ENCODE measurements at regions not wholly inside any gene's neighbourhood (a gene's known extent, or its start where the extent isn't known, plus 50 kb on each side); places are given as distances from the start of the nearest gene placed in this dataset.

DNA sequence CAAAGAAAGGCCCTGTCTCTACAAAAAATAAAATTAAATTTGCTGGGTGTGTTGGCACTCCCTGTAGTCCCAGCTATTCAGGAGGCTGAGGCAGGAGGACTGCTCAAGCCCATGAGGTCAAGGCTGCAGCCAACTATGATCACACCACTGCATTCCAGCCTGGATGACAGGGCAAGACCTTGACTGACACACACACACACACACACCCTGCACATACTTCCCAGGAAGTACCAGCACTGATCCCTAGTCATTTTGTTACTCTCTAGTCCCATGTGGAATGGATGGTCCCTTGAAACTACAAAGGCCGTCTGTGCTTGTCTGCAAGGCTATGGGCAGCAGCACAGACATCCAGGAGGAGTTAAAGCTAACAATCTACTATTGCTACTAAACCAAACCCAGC lies 59.7 kb upstream of the CYP2D6 start:
- intact Hi-C loops (cut with micrococcal nuclease): no loop called here
- H3K36me3 Mint-ChIP-seq (ENCODE audit: low read depth): peaks cover 3% of the 10 kb centered on the region
- no peak overlapping the region for H3K4me3 Mint-ChIP-seq
- no peaks in the 10 kb centered on the region for H3K27me3 Mint-ChIP-seq
- no peaks in the 10 kb centered on the region for H3K9me3 Mint-ChIP-seq
- TF ChIP-seq, protein P1, sequence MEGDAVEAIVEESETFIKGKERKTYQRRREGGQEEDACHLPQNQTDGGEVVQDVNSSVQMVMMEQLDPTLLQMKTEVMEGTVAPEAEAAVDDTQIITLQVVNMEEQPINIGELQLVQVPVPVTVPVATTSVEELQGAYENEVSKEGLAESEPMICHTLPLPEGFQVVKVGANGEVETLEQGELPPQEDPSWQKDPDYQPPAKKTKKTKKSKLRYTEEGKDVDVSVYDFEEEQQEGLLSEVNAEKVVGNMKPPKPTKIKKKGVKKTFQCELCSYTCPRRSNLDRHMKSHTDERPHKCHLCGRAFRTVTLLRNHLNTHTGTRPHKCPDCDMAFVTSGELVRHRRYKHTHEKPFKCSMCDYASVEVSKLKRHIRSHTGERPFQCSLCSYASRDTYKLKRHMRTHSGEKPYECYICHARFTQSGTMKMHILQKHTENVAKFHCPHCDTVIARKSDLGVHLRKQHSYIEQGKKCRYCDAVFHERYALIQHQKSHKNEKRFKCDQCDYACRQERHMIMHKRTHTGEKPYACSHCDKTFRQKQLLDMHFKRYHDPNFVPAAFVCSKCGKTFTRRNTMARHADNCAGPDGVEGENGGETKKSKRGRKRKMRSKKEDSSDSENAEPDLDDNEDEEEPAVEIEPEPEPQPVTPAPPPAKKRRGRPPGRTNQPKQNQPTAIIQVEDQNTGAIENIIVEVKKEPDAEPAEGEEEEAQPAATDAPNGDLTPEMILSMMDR (IDR thresholded peaks at IDR 0.05): no peak
- ATAC-seq (no peak), DNase-seq (no peak)
- ChIA-PET CTCF (no interaction called here), POLR2A (interaction anchor here (0.6 kb wide), 1 partner anchor 135 kb away, joined by 3 read pairs; no protein-coding TSS in a partner anchor)
- H3K27ac Mint-ChIP-seq: no peak overlapping the region
- peaks cover 75% of the 10 kb centered on the region for H3K4me1 Mint-ChIP-seq (ENCODE audit: low read depth)

DNA sequence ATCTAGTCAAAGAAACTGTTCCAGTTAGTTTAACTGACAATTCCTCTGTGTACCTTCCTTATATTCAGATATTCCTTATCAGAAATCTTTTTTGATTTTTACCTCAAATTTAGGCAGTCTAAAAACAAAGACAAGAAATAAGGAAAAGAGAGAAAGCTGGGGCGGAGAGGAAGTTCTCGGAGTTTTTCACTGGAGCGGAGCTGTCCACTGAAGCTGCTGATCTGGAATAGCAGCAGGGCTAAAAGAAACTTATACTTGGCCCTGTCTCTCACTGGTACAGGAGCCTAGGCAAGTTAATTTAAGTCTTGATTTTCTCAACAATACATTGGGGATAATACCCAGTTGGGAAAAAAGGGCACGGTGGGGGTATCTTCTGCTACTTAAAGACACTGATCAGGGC lies 59.2 kb upstream of the CYP2D6 start:
- TF ChIP-seq, protein P1 (IDR thresholded peaks at IDR 0.05): no peak
- ATAC-seq: no peak
- intact Hi-C loops (cut with micrococcal nuclease): no loop called here
- no peaks in the 10 kb centered on the region for H3K27me3 Mint-ChIP-seq
- CTCF ChIA-PET: interaction anchor here (1.3 kb wide), 1 partner anchor 13 kb away, joined by 3 read pairs; no protein-coding TSS in a partner anchor
- no peak overlapping the region for H3K27ac Mint-ChIP-seq
- H3K4me3 Mint-ChIP-seq: no peak overlapping the region
- no peaks in the 10 kb centered on the region for H3K9me3 Mint-ChIP-seq
- no peak for DNase-seq
- H3K4me1 Mint-ChIP-seq (ENCODE audit: low read depth): peaks cover 75% of the 10 kb centered on the region
- peaks cover 3% of the 10 kb centered on the region for H3K36me3 Mint-ChIP-seq (ENCODE audit: low read depth)
- POLR2A ChIA-PET: interaction anchor here (0.6 kb wide), 1 partner anchor 136 kb away, joined by 3 read pairs; no protein-coding TSS in a partner anchor

DNA sequence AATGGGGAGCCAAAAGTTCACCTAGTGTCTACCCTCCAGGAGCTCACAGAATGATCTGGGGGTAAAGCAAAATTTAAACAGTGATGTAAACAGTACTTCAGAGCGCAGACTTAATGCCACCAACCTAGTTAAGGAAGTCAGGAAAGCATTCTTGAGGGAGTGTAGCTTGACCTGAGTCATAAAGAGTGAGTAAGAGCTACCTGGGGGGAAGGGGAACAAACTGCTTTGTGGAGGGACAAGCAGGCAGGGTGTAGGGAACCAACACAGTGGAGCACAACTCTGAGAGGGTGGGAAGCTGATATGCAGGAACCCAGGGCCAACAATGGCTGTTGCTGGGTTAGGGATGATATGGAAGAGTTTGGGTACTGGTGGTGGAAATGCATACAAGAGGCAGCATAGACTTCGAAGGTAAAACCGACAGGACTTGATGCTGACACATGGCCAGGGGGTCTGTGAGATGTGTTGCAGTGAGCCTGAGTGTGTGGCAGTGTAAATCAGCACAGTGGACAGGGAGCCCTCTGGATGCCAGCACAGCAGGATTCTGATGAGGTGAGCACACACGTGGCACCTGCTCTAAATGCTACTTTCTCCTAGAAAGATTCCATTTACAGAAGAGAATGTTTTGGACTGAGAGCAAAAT lies 58.3 kb upstream of the CYP2D6 start:
- H3K27me3 Mint-ChIP-seq: no peaks in the 10 kb centered on the region
- H3K9me3 Mint-ChIP-seq: no peaks in the 10 kb centered on the region
- H3K36me3 Mint-ChIP-seq (ENCODE audit: low read depth): peaks cover 3% of the 10 kb centered on the region
- no peak for ATAC-seq
- ChIA-PET POLR2A (interaction anchor here (1.1 kb wide), 1 partner anchor 8 kb away, joined by 3 read pairs; no protein-coding TSS in a partner anchor), CTCF (interaction anchor here (1.3 to 1.5 kb wide), 2 partner anchors 13 to 21 kb away, joined by 3 to 4 read pairs; no protein-coding TSS in a partner anchor)
- intact Hi-C loops (cut with micrococcal nuclease): no loop called here
- no peak for DNase-seq
- no peak overlapping the region for H3K4me3 Mint-ChIP-seq
- TF ChIP-seq, protein P1 (IDR thresholded peaks at IDR 0.05): no peak
- H3K27ac Mint-ChIP-seq: no peak overlapping the region
- peaks cover 73% of the 10 kb centered on the region for H3K4me1 Mint-ChIP-seq (ENCODE audit: low read depth)

DNA sequence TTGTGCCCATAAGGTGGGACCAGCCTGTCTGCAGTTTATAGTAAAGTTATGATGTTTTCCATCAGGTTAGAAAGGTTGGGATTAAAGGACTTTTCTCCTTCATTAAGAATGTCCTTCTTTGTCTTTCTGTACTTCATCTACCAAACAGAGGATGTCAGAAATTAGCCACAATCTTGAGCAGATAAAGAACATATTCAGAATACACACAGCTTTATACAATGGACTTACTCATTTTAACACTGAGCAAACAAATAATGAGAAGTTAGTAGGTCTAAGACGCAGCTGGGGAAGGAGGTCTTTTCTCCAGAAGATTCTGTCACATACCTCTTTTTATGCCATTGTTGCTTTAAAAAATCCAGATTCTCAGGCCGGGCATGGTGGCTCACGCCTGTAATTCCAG lies 57.0 kb upstream of the CYP2D6 start:
- Mint-ChIP-seq H3K9me3 (no peaks in the 10 kb centered on the region), H3K4me3 (no peak overlapping the region), H3K36me3 (ENCODE audit: low read depth) (peaks cover 2% of the 10 kb centered on the region), H3K27me3 (no peaks in the 10 kb centered on the region), H3K27ac (no peak overlapping the region), H3K4me1 (ENCODE audit: low read depth) (peaks cover 74% of the 10 kb centered on the region)
- ATAC-seq (no peak), DNase-seq (no peak)
- TF ChIP-seq, protein P1 (IDR thresholded peaks at IDR 0.05): no peak
- ChIA-PET POLR2A (no interaction called here), CTCF (interaction anchor here (0.8 to 1.5 kb wide), 3 partner anchors 18 to 124 kb away, joined by 3 to 4 read pairs (median 3); no protein-coding TSS in a partner anchor)
- intact Hi-C loops (cut with micrococcal nuclease): no loop called here

DNA sequence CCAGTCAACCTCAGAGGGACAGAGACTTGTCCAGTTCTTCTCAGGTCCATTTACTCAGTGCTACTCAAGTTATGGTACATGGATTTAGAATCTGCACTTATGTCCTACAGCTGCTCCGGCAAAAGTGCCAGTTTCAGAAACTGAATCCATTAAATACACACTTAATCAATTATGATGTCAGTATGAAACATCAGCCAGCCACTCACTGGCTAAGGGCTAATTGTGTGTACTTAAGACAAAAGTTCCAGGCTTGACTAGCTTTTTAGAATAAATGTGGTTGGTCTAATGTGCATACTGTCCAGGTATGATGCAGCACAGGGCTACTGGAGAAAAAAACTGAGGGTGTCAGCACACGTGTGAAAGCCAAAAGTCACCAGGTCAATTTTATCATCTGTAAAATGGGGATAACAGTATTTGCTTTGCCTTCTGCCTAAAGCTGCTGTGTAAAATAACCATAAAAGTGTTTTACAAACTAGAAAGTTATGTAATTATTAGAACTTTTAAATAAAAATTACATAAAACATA lies 55.4 kb upstream of the CYP2D6 start:
- POLR2A ChIA-PET: no interaction called here
- H3K9me3 Mint-ChIP-seq: no peaks in the 10 kb centered on the region
- peaks cover 74% of the 10 kb centered on the region for H3K4me1 Mint-ChIP-seq (ENCODE audit: low read depth)
- no peak for ATAC-seq
- intact Hi-C loops (cut with micrococcal nuclease): no loop called here
- DNase-seq: no peak
- H3K27me3 Mint-ChIP-seq: no peaks in the 10 kb centered on the region
- no peak overlapping the region for H3K27ac Mint-ChIP-seq
- CTCF ChIA-PET: interaction anchor here (1.0 to 1.7 kb wide), 3 partner anchors 16 to 252 kb away, joined by 3 to 4 read pairs (median 3); no protein-coding TSS in a partner anchor
- H3K36me3 Mint-ChIP-seq (ENCODE audit: low read depth): peaks cover 2% of the 10 kb centered on the region
- TF ChIP-seq, protein P1 (IDR thresholded peaks at IDR 0.05): no peak
- no peak overlapping the region for H3K4me3 Mint-ChIP-seq

All from activated CD8-positive, alpha-beta T cell treated with anti-CD3 and anti-CD28 coated beads for 36 hours (primary cell).